ENCODE measurements at regions not wholly inside any gene's neighbourhood (a gene's known extent, or its start where the extent isn't known, plus 50 kb on each side); places are given as distances from the start of the nearest gene placed in this dataset.

DNA sequence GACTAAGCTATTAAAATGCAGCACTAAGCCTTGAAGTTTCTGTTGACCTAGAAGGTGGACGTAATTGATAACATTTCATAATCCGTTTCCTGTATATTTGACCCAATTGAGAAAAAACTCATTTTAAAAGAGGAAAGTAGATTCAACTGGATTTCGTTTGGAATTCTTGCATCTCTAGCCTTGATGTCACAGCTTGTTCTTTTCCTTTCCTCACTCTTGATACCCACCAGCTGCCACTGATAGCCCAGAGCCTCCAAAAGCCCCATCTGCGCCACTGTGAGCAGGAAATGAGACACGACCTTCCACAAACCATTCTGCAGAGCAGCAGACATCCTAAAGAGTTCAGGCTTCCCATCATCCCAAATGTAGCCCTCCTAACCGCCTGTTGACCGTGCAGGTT lies 61.8 kb downstream of the FOXB1 start:
- DNase-seq (ENCODE audit: low read depth in 1 of 2, low spot score in 1 of 2), result no peak
- Histone ChIP-seq H3K27ac (replicated peaks) (no peak overlapping the region), H3K4me3 (replicated peaks; ENCODE audit: insufficient read depth, low read length) (no peak overlapping the region), H3K27me3 (ENCODE audit: insufficient read depth, poor library complexity, severe bottlenecking) (peaks cover 2% of the 10 kb centered on the region)
- TF ChIP-seq, protein P1, sequence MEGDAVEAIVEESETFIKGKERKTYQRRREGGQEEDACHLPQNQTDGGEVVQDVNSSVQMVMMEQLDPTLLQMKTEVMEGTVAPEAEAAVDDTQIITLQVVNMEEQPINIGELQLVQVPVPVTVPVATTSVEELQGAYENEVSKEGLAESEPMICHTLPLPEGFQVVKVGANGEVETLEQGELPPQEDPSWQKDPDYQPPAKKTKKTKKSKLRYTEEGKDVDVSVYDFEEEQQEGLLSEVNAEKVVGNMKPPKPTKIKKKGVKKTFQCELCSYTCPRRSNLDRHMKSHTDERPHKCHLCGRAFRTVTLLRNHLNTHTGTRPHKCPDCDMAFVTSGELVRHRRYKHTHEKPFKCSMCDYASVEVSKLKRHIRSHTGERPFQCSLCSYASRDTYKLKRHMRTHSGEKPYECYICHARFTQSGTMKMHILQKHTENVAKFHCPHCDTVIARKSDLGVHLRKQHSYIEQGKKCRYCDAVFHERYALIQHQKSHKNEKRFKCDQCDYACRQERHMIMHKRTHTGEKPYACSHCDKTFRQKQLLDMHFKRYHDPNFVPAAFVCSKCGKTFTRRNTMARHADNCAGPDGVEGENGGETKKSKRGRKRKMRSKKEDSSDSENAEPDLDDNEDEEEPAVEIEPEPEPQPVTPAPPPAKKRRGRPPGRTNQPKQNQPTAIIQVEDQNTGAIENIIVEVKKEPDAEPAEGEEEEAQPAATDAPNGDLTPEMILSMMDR (IDR thresholded peaks at IDR 0.05; ENCODE audit: insufficient read depth, low read length), result no peak
- TF ChIP-seq POLR2AphosphoS5 (IDR thresholded peaks at IDR 0.05; ENCODE audit: low read depth) (no peak), SPI1 (IDR thresholded peaks at IDR 0.05; ENCODE audit: borderline replicate concordance, low read depth) (no peak), GABPA (IDR thresholded peaks at IDR 0.05; ENCODE audit: low read depth) (no peak)
- TF ChIP-seq, protein P2, sequence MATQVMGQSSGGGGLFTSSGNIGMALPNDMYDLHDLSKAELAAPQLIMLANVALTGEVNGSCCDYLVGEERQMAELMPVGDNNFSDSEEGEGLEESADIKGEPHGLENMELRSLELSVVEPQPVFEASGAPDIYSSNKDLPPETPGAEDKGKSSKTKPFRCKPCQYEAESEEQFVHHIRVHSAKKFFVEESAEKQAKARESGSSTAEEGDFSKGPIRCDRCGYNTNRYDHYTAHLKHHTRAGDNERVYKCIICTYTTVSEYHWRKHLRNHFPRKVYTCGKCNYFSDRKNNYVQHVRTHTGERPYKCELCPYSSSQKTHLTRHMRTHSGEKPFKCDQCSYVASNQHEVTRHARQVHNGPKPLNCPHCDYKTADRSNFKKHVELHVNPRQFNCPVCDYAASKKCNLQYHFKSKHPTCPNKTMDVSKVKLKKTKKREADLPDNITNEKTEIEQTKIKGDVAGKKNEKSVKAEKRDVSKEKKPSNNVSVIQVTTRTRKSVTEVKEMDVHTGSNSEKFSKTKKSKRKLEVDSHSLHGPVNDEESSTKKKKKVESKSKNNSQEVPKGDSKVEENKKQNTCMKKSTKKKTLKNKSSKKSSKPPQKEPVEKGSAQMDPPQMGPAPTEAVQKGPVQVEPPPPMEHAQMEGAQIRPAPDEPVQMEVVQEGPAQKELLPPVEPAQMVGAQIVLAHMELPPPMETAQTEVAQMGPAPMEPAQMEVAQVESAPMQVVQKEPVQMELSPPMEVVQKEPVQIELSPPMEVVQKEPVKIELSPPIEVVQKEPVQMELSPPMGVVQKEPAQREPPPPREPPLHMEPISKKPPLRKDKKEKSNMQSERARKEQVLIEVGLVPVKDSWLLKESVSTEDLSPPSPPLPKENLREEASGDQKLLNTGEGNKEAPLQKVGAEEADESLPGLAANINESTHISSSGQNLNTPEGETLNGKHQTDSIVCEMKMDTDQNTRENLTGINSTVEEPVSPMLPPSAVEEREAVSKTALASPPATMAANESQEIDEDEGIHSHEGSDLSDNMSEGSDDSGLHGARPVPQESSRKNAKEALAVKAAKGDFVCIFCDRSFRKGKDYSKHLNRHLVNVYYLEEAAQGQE (IDR thresholded peaks at IDR 0.05; ENCODE audit: insufficient replicate concordance, low read depth), result no peak

DNA sequence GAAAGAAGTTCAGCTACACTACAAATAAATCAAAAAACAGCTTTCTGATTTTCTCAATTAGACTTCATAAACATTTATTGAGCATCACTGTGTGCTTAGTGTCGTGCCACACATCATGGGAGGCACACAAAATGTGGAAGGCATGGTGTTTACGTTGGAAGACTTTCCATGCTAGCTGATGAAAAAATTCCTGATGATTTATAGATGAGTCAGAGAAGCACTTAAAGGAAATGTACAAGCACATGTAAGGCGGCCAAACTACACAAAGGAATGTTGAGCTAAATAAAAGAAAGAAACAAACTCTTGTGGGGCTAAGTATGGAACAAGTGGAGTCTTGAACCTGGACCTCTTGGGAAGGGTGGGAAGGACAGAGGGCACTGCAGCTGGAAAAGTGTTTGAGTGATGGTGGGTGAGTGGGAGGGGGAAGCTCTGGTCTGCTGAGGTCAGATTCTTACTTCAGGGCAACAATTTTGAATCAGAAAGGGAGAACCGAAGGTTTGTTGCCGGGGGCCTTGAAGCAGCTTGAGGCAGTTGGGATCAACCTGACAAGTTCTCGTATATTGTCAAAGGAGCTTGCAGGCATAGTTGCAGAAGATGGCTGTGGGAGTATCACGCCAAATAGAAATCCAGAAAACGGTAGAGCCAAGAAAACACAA lies 66.9 kb downstream of the FOXB1 start:
- DNase-seq (ENCODE audit: low read depth in 1 of 2, low spot score in 1 of 2), result no peak
- TF ChIP-seq, protein P1 (IDR thresholded peaks at IDR 0.05; ENCODE audit: insufficient read depth, low read length), result no peak
- no peak for TF ChIP-seq GABPA (IDR thresholded peaks at IDR 0.05; ENCODE audit: low read depth)
- TF ChIP-seq, protein P2 (IDR thresholded peaks at IDR 0.05; ENCODE audit: insufficient replicate concordance, low read depth), result no peak
- no peak for TF ChIP-seq POLR2AphosphoS5 (IDR thresholded peaks at IDR 0.05; ENCODE audit: low read depth)
- no peak for TF ChIP-seq SPI1 (IDR thresholded peaks at IDR 0.05; ENCODE audit: borderline replicate concordance, low read depth)
- H3K27ac ChIP-seq (replicated peaks), result no peak overlapping the region

DNA sequence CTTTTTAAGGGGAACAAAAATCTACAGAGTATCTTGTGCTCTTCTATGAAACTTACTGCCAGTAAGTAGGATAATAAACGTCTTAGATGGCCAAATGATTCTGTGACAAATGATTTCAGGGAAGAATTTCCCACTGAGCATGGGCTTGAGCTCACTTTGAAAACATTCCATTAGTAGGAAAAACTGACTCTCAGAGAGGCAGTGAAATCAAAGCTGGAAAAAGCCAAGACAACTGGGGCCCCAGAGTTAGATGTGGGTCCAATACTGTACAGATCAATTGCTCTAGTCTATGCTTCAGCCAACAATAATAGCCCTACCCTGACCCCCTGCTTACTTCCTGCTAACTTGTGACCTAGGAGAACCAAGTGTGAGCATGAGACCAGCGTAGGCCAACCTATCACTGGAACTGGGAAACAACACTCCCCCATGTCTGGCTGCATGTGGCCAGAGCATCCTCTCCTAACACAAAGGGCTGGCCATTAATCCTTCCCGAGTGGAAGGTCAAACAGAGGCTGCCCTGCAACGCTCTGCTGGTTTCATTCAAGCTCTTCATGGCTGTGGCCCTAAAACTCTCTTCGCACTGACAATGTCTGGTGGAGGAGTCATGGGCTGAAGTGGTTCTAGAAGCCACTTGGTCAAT lies 68.8 kb downstream of the FOXB1 start:
- TF ChIP-seq, protein P2 (IDR thresholded peaks at IDR 0.05; ENCODE audit: insufficient replicate concordance, low read depth), result no peak
- TF ChIP-seq, protein P1 (IDR thresholded peaks at IDR 0.05; ENCODE audit: insufficient read depth, low read length), result no peak
- TF ChIP-seq GABPA (IDR thresholded peaks at IDR 0.05; ENCODE audit: low read depth) (no peak), SPI1 (IDR thresholded peaks at IDR 0.05; ENCODE audit: borderline replicate concordance, low read depth) (no peak), POLR2AphosphoS5 (IDR thresholded peaks at IDR 0.05; ENCODE audit: low read depth) (no peak)
- Histone ChIP-seq H3K27ac (replicated peaks) (no peak overlapping the region), H3K4me3 (replicated peaks; ENCODE audit: insufficient read depth, low read length) (no peak overlapping the region), H3K27me3 (ENCODE audit: insufficient read depth, poor library complexity, severe bottlenecking) (no peaks in the 10 kb centered on the region)
- no peak for DNase-seq (ENCODE audit: low read depth in 1 of 2, low spot score in 1 of 2)

More for the DNA sequence above, 66.9 kb downstream of the FOXB1 start:
- H3K4me3 ChIP-seq (replicated peaks; ENCODE audit: insufficient read depth, low read length), result no peak overlapping the region
- H3K27me3 ChIP-seq (ENCODE audit: insufficient read depth, poor library complexity, severe bottlenecking), result no peaks in the 10 kb centered on the region

All from HL-60 (cell line).